Gastrocnemius medialis (tissue), 4 donors: ENCODE measurements at regions not wholly inside any gene's neighbourhood (a gene's known extent, or its start where the extent isn't known, plus 50 kb on each side); places are given as distances from the start of the nearest gene placed in this dataset.
"Not testable (repeated sequence)": the region's sequence is repeated elsewhere in the genome, so short reads cannot be mapped to it uniquely, and the experiment has no call there.

Source experiments
- ATAC-seq, 2 donors: fragments of 150-250 bp; one replicate each; pipeline ENCODE4 v1.9.1; 2016
- DNase-seq, 2 donors: peaks; one replicate each; pipeline ENCODE4 v3.0.0-alpha.2; 2019
- H3K27ac ChIP-seq, 4 donors: fragments of 200-600 bp; sonication (generic); 1 replicate in 1 of 4; 2 replicates in 3 of 4; pipeline ENCODE4 v1.5.1; 2016 to 2018; ENCODE audit warnings: mild to moderate bottlenecking in 2 of 4, moderate library complexity in 1 of 4
- H3K27me3 ChIP-seq, 3 donors: fragments of 200-600 bp; sonication (generic) in 2 of 3; 1 replicate in 1 of 3; 2 replicates in 2 of 3; pipeline versions ENCODE4 v1.5.1 to v1.6.0; 2016 to 2019; ENCODE audit warnings: mild to moderate bottlenecking in 1 of 3, moderate library complexity in 1 of 3
- H3K36me3 ChIP-seq, 2 donors: fragments of 200-600 bp; sonication (generic) in 1 of 2; one replicate each; pipeline ENCODE4 v1.5.1; 2017 to 2018
- H3K4me1 ChIP-seq, 2 donors: fragments of 200-600 bp; sonication (generic) in 1 of 2; one replicate each; pipeline ENCODE4 v1.5.1; 2016 to 2017; ENCODE audit warnings: mild to moderate bottlenecking in 2 of 2
- H3K4me3 ChIP-seq, 4 donors: fragments of 200-600 bp; sonication (generic) in 3 of 4; 1 replicate in 1 of 4; 2 replicates in 3 of 4; pipeline ENCODE4 v1.5.1; 2016 to 2019; ENCODE audit warnings: mild to moderate bottlenecking in 2 of 4
- H3K9me3 ChIP-seq, 3 donors: fragments of 200-600 bp; sonication (generic) in 2 of 3; 1 replicate in 1 of 3; 2 replicates in 2 of 3; pipeline ENCODE4 v1.5.1; 2016 to 2019
- CTCF ChIP-seq, 5 experiments: fragments of 450-650 bp in 3 of 5; fragments of 200-600 bp in 2 of 5; sonication (generic) in 2 of 5; IDR thresholded peaks in 4 of 5; conservative IDR thresholded peaks in 1 of 5; 1 replicate in 4 of 5; 2 replicates in 1 of 5; pipeline ENCODE4 v1.5.1; 2016 to 2019; ENCODE audit warnings: antibody characterized with exemption in 5 of 5, mild to moderate bottlenecking in 3 of 5, moderate library complexity in 3 of 5
- POLR2A ChIP-seq, 2 donors: fragments of 450-650 bp; IDR thresholded peaks; one replicate each; pipeline ENCODE4 v1.6.1; 2017; ENCODE audit warnings: antibody characterized with exemption in 2 of 2, mild to moderate bottlenecking in 2 of 2, moderate library complexity in 2 of 2
- in situ Hi-C, 4 donors: fragments of 200-750 bp; cut with MboI; loops; one replicate each; pipeline versions ENCODE4 v1.15.0 to v1.8.0; 2017; ENCODE audit warnings: low sequenced_read_pairs in 4 of 4
- intact Hi-C: fragments of 100-400 bp; cut with DNase I; formaldehyde crosslinking; loops from one replicate; pipeline ENCODE4 v1.15.1; 2023; ENCODE audit warnings: low total_unique reads

DNA sequence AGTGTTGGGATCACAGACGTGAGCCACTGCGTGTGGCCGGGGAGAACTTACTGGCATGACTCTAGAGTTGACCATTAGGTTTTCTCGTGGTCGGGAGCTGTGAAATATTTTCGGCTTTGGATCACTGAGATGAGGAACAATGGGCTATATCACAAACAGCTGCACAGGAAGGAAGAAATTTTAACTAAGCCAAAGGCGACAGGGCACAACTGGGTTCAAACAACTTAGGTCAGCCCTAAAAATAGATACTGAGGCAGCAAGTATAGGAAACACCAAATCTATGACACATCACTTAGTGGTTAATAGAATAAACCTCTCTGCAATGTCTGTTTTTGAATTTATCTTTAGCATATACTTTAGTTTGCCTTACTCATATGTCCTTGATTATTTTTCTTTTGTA is 162.9 kb downstream of the LRIG3 start:
- intact Hi-C loops (no loop called here), in situ Hi-C loops (no loop called here)
- Histone ChIP-seq H3K36me3 (no peaks in the 10 kb centered on the region), H3K4me1 (no peaks in the 10 kb centered on the region), H3K27me3 (no peaks in the 10 kb centered on the region), H3K9me3 (no peaks in the 10 kb centered on the region), H3K27ac (peak overlapping the region in 2 of 4 donors; percentile 0 to 55), H3K4me3 (no peak overlapping the region)
- ATAC-seq (peak in 1 of 2 donors; percentile 60), DNase-seq (no peak)
- no peak for TF ChIP-seq POLR2A (IDR thresholded peaks at IDR 0.05)
- TF ChIP-seq CTCF (IDR thresholded peaks at IDR 0.05 in 4 of 5, conservative IDR thresholded peaks at IDR 0.05 in 1 of 5): no peak

DNA sequence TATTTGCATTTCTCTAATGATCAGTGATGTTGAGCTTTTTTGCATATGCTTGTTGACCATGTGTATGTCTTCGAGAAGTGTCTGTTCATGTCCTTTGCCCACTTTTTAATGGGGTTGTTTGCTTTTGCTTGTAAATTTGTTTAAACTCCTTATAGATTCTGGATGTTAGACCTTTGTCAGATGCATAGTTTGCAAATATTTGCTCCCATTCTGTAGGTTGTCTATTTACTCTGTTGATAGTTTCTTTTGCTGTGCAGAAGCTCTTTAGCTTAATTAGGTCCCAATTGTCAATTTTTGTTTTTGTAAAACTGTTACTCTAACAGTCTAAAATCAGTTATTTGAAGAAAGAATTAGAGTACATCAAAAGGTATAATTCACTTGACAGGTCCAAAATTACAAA is 160.6 kb downstream of the LRIG3 start:
- DNase-seq, ATAC-seq, H3K4me1 ChIP-seq, H3K9me3 ChIP-seq, H3K4me3 ChIP-seq, H3K27ac ChIP-seq, in situ Hi-C loops, H3K36me3 ChIP-seq, H3K27me3 ChIP-seq, intact Hi-C loops: not testable (repeated sequence)

- in situ Hi-C loops: no loop called here
- intact Hi-C loops: no loop called here
- H3K4me3 ChIP-seq: no peak overlapping the region
Observed at GRCh38 chr12:58761308-58761707, 159.0 kb downstream of the LRIG3 start.

GRCh38 chr12:58764100-58764953 is 156.0 kb downstream of the LRIG3 start:
- no peak for ATAC-seq
- no peak overlapping the region for H3K27ac ChIP-seq

More at GRCh38 chr12:58761308-58761707, 159.0 kb downstream of the LRIG3 start:
- no peaks in the 10 kb centered on the region for H3K36me3 ChIP-seq
- no peaks in the 10 kb centered on the region for H3K9me3 ChIP-seq
- TF ChIP-seq POLR2A (IDR thresholded peaks at IDR 0.05) (no peak), CTCF (IDR thresholded peaks at IDR 0.05 in 4 of 5, conservative IDR thresholded peaks at IDR 0.05 in 1 of 5) (no peak)
- H3K27me3 ChIP-seq: no peaks in the 10 kb centered on the region
- ATAC-seq (no peak), DNase-seq (no peak)
- peaks cover 0 to 4% of the 10 kb centered on the region in 2 donors for H3K4me1 ChIP-seq
- no peak overlapping the region for H3K27ac ChIP-seq

More at GRCh38 chr12:58764100-58764953, 156.0 kb downstream of the LRIG3 start:
- TF ChIP-seq POLR2A (IDR thresholded peaks at IDR 0.05) (no peak), CTCF (IDR thresholded peaks at IDR 0.05 in 4 of 5, conservative IDR thresholded peaks at IDR 0.05 in 1 of 5) (no peak)
- H3K4me3 ChIP-seq: no peak overlapping the region
- no peaks in the 10 kb centered on the region for H3K27me3 ChIP-seq
- H3K36me3 ChIP-seq: no peaks in the 10 kb centered on the region
- no peaks in the 10 kb centered on the region for H3K9me3 ChIP-seq
- peaks cover 0 to 4% of the 10 kb centered on the region in 2 donors for H3K4me1 ChIP-seq
- intact Hi-C loops (no loop called here), in situ Hi-C loops (no loop called here)
- DNase-seq: no peak
